ENCODE measurements at regions not wholly inside any gene's neighbourhood (a gene's known extent, or its start where the extent isn't known, plus 50 kb on each side); places are given as distances from the start of the nearest gene placed in this dataset.

DNA sequence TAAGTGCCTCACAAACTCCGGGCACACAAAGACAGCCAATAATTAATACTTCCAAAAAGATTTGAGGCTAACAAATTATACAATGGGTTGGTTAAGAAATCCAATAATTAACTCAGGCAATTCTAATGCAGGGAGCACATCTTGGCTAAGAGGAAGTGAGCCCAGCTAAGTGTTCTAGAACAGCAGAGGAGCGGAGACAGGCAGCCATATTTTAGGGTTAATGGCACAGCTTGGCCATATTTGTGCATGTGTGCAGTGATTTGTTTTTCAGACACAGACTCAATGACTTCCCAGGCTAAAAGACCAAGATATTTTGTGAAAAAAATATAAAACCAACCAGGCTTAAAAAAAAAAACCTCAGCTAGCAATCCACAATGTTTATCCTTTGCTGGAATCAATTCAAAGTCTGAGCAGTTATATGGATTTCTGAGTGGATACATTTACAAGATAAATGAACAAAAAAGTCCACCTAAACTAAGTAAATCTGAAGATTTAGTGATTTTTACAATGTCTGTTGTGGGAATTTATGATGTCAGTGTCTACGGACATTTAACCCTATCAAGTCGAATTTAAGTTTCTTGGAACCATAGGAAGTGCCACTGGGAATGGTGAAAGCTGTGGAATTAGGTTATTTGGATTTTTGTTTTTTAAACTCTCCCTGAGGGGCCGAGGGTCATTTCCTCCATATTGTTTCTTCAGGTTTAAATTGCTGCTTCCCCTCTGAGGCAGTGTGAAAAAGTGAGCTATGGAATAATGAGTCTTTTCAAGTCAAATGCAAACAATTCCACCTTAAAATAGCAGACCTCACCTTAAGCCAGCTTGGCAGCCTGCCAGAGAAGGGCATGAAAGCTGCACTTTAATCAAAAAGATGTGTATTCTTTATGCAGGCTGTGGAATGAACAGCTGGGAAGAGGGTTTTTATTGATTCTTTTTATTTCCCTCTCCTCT lies 413.7 kb upstream of the TBL1XR1 start:
- no peaks in the 10 kb centered on the region for H3K27me3 ChIP-seq
- no peaks in the 10 kb centered on the region for H3K36me3 ChIP-seq
- no peaks in the 10 kb centered on the region for H3K9me3 ChIP-seq
- no peak for DNase-seq (ENCODE audit: extremely low spot score)
- H3K4me3 ChIP-seq = no peak overlapping the region
- intact Hi-C loops (cut with DNase I) = no loop called here
- peaks cover 14 to 53% (median 49%) of the 10 kb centered on the region in 4 donors for H3K4me1 ChIP-seq
- 63% methylated on average over 5 of the region's 5 CpGs for WGBS
- peak overlapping the region in 1 of 4 donors; percentile 18 for H3K27ac ChIP-seq (replicated peaks in 1 of 4)
- no peak for TF ChIP-seq POLR2AphosphoS5 (IDR thresholded peaks at IDR 0.05)
- TF ChIP-seq, protein P1, sequence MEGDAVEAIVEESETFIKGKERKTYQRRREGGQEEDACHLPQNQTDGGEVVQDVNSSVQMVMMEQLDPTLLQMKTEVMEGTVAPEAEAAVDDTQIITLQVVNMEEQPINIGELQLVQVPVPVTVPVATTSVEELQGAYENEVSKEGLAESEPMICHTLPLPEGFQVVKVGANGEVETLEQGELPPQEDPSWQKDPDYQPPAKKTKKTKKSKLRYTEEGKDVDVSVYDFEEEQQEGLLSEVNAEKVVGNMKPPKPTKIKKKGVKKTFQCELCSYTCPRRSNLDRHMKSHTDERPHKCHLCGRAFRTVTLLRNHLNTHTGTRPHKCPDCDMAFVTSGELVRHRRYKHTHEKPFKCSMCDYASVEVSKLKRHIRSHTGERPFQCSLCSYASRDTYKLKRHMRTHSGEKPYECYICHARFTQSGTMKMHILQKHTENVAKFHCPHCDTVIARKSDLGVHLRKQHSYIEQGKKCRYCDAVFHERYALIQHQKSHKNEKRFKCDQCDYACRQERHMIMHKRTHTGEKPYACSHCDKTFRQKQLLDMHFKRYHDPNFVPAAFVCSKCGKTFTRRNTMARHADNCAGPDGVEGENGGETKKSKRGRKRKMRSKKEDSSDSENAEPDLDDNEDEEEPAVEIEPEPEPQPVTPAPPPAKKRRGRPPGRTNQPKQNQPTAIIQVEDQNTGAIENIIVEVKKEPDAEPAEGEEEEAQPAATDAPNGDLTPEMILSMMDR (IDR thresholded peaks at IDR 0.05) = no peak
- TF ChIP-seq POLR2A (IDR thresholded peaks at IDR 0.05; ENCODE audit: low read depth) = no peak
- no peak for TF ChIP-seq EP300 (IDR thresholded peaks at IDR 0.05)

DNA sequence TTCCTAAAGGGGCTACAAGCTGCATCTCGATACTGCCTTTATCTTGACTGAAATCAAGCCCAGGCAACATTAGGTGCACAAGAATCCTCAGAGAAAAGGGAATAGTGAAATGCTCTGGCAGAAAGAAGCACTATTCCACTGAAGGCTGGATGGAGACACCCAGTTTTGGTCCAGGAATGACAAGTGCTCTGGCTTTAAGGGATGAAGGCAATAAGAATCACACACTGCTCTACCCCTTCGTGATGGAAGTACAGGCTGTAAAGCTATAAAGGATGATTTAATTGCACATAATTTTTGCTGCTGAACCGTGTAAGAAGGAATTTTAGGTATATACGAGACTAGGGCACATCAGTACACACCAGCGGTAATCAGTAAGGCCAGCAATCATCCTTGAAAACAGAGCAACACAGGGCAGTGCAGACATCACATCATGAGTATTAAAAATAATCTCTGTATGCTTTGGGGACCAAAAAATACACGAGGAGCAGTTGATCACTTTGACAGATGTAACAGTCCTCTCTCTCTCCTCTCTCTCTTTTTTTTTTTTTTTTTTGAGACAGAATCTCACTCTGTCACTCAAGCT lies 414.6 kb upstream of the TBL1XR1 start:
- no peak for DNase-seq (ENCODE audit: extremely low spot score)
- Histone ChIP-seq H3K4me3 (no peak overlapping the region), H3K4me1 (peaks cover 14 to 57% (median 48%) of the 10 kb centered on the region in 4 donors), H3K9me3 (no peaks in the 10 kb centered on the region), H3K27ac (replicated peaks in 1 of 4) (peak overlapping the region in 2 of 4 donors; percentile 4 to 18), H3K27me3 (no peaks in the 10 kb centered on the region), H3K36me3 (no peaks in the 10 kb centered on the region)
- intact Hi-C loops (cut with DNase I) = no loop called here
- 61% methylated on average over 6 of the region's 6 CpGs for whole genome bisulfite sequencing
- TF ChIP-seq POLR2A (IDR thresholded peaks at IDR 0.05; ENCODE audit: low read depth) (no peak), EP300 (IDR thresholded peaks at IDR 0.05) (no peak), POLR2AphosphoS5 (IDR thresholded peaks at IDR 0.05) (no peak)
- TF ChIP-seq, protein P1 (IDR thresholded peaks at IDR 0.05) = no peak

- no peak for DNase-seq (ENCODE audit: extremely low spot score)
- Histone ChIP-seq H3K27me3 (no peaks in the 10 kb centered on the region), H3K36me3 (no peaks in the 10 kb centered on the region), H3K9me3 (no peaks in the 10 kb centered on the region), H3K4me3 (no peak overlapping the region), H3K4me1 (peaks cover 19 to 50% (median 44%) of the 10 kb centered on the region in 4 donors), H3K27ac (replicated peaks in 1 of 4) (no peak overlapping the region)
- intact Hi-C loops (cut with DNase I) = no loop called here
- TF ChIP-seq, protein P1 (IDR thresholded peaks at IDR 0.05) = no peak
Observed at GRCh38 chr3:177613901-177614300, 416.6 kb upstream of the TBL1XR1 start.

- H3K9me3 ChIP-seq = no peaks in the 10 kb centered on the region
- 38% methylated on average over 2 of the region's 2 CpGs for WGBS
- H3K36me3 ChIP-seq = no peaks in the 10 kb centered on the region
- H3K4me1 ChIP-seq = peaks cover 30 to 56% (median 52%) of the 10 kb centered on the region in 4 donors
- TF ChIP-seq POLR2AphosphoS5 (IDR thresholded peaks at IDR 0.05) = peak; percentile 59 to 66
- TF ChIP-seq, protein P1 (IDR thresholded peaks at IDR 0.05) = no peak
- no peak overlapping the region for H3K4me3 ChIP-seq
- intact Hi-C loops (cut with DNase I) = no loop called here
- no peaks in the 10 kb centered on the region for H3K27me3 ChIP-seq
- H3K27ac ChIP-seq (replicated peaks in 1 of 4) = peak overlapping the region in 2 of 4 donors; percentile 10 to 12
- peak; percentile 93 for DNase-seq (ENCODE audit: extremely low spot score)
Observed at GRCh38 chr3:177615015-177615414, 417.7 kb upstream of the TBL1XR1 start.
